ENCODE measurements at regions not wholly inside any gene's neighbourhood (a gene's known extent, or its start where the extent isn't known, plus 50 kb on each side); places are given as distances from the start of the nearest gene placed in this dataset.

DNA sequence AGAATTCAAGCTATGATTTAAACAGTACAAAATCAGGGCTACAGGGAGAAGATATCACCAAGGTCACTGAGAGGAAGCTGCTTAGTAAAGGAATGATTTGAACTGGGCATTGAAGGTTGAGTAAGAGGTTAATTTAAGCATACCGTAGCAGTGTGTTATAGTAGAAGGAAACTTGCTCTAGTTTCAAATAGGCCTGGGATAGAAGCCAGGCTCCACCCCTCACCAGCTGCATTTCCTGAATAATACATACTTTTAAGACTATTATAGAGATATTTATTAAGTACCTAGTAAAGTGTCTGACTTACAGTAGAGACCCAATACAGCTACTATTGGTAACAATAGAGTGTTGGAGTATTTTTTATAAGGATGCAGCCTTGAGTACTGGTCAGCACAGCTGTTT, 118.0 kb upstream of the GLRA2 start:
- Mint-ChIP-seq H3K4me3 (no peak overlapping the region), H3K27ac (no peak overlapping the region), H3K27me3 (peaks cover 0 to 4% of the 10 kb centered on the region in 2 donors), H3K9me3 (peaks cover 0 to 10% (median 0%) of the 10 kb centered on the region in 3 donors), H3K4me1 (no peaks in the 10 kb centered on the region), H3K36me3 (no peaks in the 10 kb centered on the region)
- DNase-seq, result no peak
- Histone ChIP-seq H3K27me3 (replicated peaks in 1 of 2; ENCODE audit: control insufficient read depth in 2 of 2, extremely low read depth in 1 of 2, insufficient read depth in 2 of 2, low read length in 1 of 2) (no peaks in the 10 kb centered on the region), H3K4me3 (ENCODE audit: control insufficient read depth in 1 of 2, extremely low read depth in 1 of 2, low read length in 1 of 2) (no peak overlapping the region), H3K27ac (ENCODE audit: low read length) (no peak overlapping the region), H3K36me3 (ENCODE audit: control insufficient read depth in 2 of 2, extremely low read depth in 1 of 2, insufficient read depth in 1 of 2, low read length in 1 of 2) (no peaks in the 10 kb centered on the region), H3K9me3 (no peaks in the 10 kb centered on the region), H3K4me1 (ENCODE audit: control insufficient read depth in 1 of 2, extremely low read depth in 1 of 2, insufficient read depth in 2 of 2, low read length in 2 of 2) (no peaks in the 10 kb centered on the region)
- ChIA-PET POLR2A (no interaction called here), CTCF (no interaction called here)
- no CpG with 5 or more reads among the region's 1 CpG for WGBS (ENCODE audit: insufficient coverage)
- ATAC-seq (replicated peaks in 1 of 4), result no peak

DNA sequence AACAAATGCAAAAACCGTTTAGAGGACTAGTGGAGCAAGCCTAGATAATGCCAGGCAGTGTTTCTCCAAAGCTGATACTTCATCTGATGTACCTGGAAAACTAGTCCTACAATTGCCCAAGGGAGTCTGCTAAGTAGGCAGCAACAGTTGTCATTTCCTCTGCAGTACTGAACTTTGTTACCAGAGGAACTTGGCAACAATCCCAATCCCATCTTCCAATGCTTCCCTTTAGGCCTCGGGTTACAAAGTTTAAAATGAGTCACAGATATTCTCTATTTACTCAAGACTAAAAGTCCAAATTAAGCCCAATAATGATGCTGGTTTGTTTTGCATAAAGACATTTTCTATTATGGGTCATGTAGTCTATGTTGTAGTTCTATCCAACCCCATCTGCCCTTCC, 120.0 kb upstream of the GLRA2 start:
- Histone ChIP-seq H3K4me1 (ENCODE audit: control insufficient read depth in 1 of 2, extremely low read depth in 1 of 2, insufficient read depth in 2 of 2, low read length in 2 of 2) (no peaks in the 10 kb centered on the region), H3K36me3 (ENCODE audit: control insufficient read depth in 2 of 2, extremely low read depth in 1 of 2, insufficient read depth in 1 of 2, low read length in 1 of 2) (no peaks in the 10 kb centered on the region), H3K27me3 (replicated peaks in 1 of 2; ENCODE audit: control insufficient read depth in 2 of 2, extremely low read depth in 1 of 2, insufficient read depth in 2 of 2, low read length in 1 of 2) (no peaks in the 10 kb centered on the region), H3K4me3 (ENCODE audit: control insufficient read depth in 1 of 2, extremely low read depth in 1 of 2, low read length in 1 of 2) (no peak overlapping the region), H3K9me3 (no peaks in the 10 kb centered on the region), H3K27ac (ENCODE audit: low read length) (no peak overlapping the region)
- ATAC-seq (replicated peaks in 1 of 4), result no peak
- CTCF ChIA-PET, result no interaction called here
- H3K36me3 Mint-ChIP-seq, result no peaks in the 10 kb centered on the region
- POLR2A ChIA-PET, result no interaction called here
- no peak overlapping the region for H3K27ac Mint-ChIP-seq
- WGBS (ENCODE audit: insufficient coverage), result no CpG with 5 or more reads among the region's 2 CpGs
- peaks cover 0 to 6% (median 0%) of the 10 kb centered on the region in 3 donors for H3K9me3 Mint-ChIP-seq
- no peak overlapping the region for H3K4me3 Mint-ChIP-seq
- DNase-seq, result no peak
- H3K27me3 Mint-ChIP-seq, result peaks cover 0 to 9% of the 10 kb centered on the region in 2 donors
- H3K4me1 Mint-ChIP-seq, result no peaks in the 10 kb centered on the region

DNA sequence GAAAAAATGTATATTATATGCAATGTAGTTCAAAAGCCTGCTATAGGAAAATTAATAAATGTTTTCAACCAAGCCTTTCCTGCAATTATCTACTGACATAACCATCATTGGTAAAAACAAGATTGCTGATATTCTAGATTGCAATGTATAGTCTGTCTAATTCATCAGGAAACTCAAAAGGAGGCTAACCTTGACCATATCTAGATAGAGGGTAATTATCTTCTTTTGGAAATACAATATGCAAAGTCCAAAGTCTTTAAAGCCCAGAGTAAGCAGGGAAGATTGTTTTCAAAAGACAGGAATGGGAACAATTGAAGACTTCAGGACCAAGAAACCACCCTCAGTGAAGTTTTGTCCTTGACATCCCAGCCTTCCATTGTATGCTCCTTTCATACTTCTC, 123.1 kb upstream of the GLRA2 start:
- CTCF ChIA-PET, result no interaction called here
- H3K36me3 Mint-ChIP-seq, result no peaks in the 10 kb centered on the region
- no peak for DNase-seq
- no peak overlapping the region for H3K27ac Mint-ChIP-seq
- POLR2A ChIA-PET, result no interaction called here
- no peak overlapping the region for H3K4me3 Mint-ChIP-seq
- Histone ChIP-seq H3K4me3 (ENCODE audit: control insufficient read depth in 1 of 2, extremely low read depth in 1 of 2, low read length in 1 of 2) (no peak overlapping the region), H3K36me3 (ENCODE audit: control insufficient read depth in 2 of 2, extremely low read depth in 1 of 2, insufficient read depth in 1 of 2, low read length in 1 of 2) (no peaks in the 10 kb centered on the region), H3K27ac (ENCODE audit: low read length) (no peak overlapping the region), H3K9me3 (no peaks in the 10 kb centered on the region), H3K4me1 (ENCODE audit: control insufficient read depth in 1 of 2, extremely low read depth in 1 of 2, insufficient read depth in 2 of 2, low read length in 2 of 2) (no peaks in the 10 kb centered on the region), H3K27me3 (replicated peaks in 1 of 2; ENCODE audit: control insufficient read depth in 2 of 2, extremely low read depth in 1 of 2, insufficient read depth in 2 of 2, low read length in 1 of 2) (no peaks in the 10 kb centered on the region)
- ATAC-seq (replicated peaks in 1 of 4), result no peak
- H3K27me3 Mint-ChIP-seq, result peaks cover 0 to 9% of the 10 kb centered on the region in 2 donors
- peaks cover 0 to 7% (median 0%) of the 10 kb centered on the region in 3 donors for H3K9me3 Mint-ChIP-seq
- no peaks in the 10 kb centered on the region for H3K4me1 Mint-ChIP-seq

DNA sequence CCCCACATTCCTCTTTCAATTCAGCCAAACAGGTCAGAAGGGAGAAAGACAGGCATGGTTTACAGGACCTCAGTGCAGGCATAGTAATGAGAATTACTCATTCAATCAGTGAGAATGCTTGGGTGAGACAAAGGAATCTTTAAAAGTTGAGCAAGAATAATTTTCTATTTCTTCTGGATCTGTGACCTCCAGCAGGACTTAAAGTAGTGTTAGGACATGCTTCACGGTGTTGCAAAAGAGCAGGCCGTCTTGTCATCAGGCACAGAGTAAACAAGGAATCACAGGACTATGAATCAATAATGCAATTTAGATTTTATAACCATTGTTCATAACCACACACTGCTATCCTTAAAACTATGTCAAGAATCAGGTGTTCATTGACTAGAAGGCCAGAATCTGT, 130.6 kb upstream of the GLRA2 start:
- Mint-ChIP-seq H3K4me1 (no peaks in the 10 kb centered on the region), H3K36me3 (no peaks in the 10 kb centered on the region), H3K27me3 (peaks cover 0 to 6% of the 10 kb centered on the region in 2 donors), H3K27ac (no peak overlapping the region), H3K4me3 (no peak overlapping the region), H3K9me3 (peaks cover 0 to 12% (median 4%) of the 10 kb centered on the region in 3 donors)
- Histone ChIP-seq H3K36me3 (ENCODE audit: control insufficient read depth in 2 of 2, extremely low read depth in 1 of 2, insufficient read depth in 1 of 2, low read length in 1 of 2) (no peaks in the 10 kb centered on the region), H3K9me3 (no peaks in the 10 kb centered on the region), H3K27me3 (replicated peaks in 1 of 2; ENCODE audit: control insufficient read depth in 2 of 2, extremely low read depth in 1 of 2, insufficient read depth in 2 of 2, low read length in 1 of 2) (no peaks in the 10 kb centered on the region), H3K4me1 (ENCODE audit: control insufficient read depth in 1 of 2, extremely low read depth in 1 of 2, insufficient read depth in 2 of 2, low read length in 2 of 2) (no peaks in the 10 kb centered on the region), H3K27ac (ENCODE audit: low read length) (no peak overlapping the region), H3K4me3 (ENCODE audit: control insufficient read depth in 1 of 2, extremely low read depth in 1 of 2, low read length in 1 of 2) (no peak overlapping the region)
- WGBS (ENCODE audit: insufficient coverage), result no CpG with 5 or more reads among the region's 2 CpGs
- CTCF ChIA-PET, result no interaction called here
- POLR2A ChIA-PET, result no interaction called here
- ATAC-seq (replicated peaks in 1 of 4), result no peak
- DNase-seq, result no peak

DNA sequence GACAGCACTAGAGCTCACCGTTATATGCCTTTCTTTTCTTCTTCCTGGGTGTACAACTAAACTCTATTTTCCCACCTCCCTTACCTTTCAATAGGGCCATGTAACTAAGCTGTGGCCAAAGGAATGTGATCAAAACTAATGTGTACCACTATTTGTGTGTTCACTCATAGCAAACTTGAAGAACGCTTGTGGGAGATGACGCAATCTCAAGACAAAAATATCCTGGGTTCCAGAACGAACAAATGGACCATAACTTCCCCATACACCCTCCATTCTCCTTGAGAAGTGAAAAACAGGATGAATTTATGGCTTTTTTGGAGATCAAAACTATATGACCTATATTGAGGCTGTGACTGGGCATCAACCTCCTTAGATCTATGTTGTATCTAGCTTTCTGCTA, 139.7 kb upstream of the GLRA2 start:
- peaks cover 0 to 22% of the 10 kb centered on the region in 2 donors for H3K27me3 Mint-ChIP-seq
- ChIA-PET CTCF (no interaction called here), POLR2A (no interaction called here)
- H3K4me1 Mint-ChIP-seq, result no peaks in the 10 kb centered on the region
- DNase-seq (no peak), ATAC-seq (replicated peaks in 1 of 4) (no peak)
- H3K9me3 ChIP-seq, result no peaks in the 10 kb centered on the region
- H3K36me3 Mint-ChIP-seq, result no peaks in the 10 kb centered on the region
- peaks cover 0 to 16% (median 5%) of the 10 kb centered on the region in 3 donors for H3K9me3 Mint-ChIP-seq
- H3K27ac Mint-ChIP-seq, result no peak overlapping the region
- no CpG with 5 or more reads among the region's 4 CpGs for WGBS (ENCODE audit: insufficient coverage)
- H3K4me1 ChIP-seq (ENCODE audit: control insufficient read depth in 1 of 2, extremely low read depth in 1 of 2, insufficient read depth in 2 of 2, low read length in 2 of 2), result no peaks in the 10 kb centered on the region
- H3K36me3 ChIP-seq (ENCODE audit: control insufficient read depth in 2 of 2, extremely low read depth in 1 of 2, insufficient read depth in 1 of 2, low read length in 1 of 2), result no peaks in the 10 kb centered on the region
- no peak overlapping the region for H3K4me3 Mint-ChIP-seq
- H3K27ac ChIP-seq (ENCODE audit: low read length), result no peak overlapping the region
- no peak overlapping the region for H3K4me3 ChIP-seq (ENCODE audit: control insufficient read depth in 1 of 2, extremely low read depth in 1 of 2, low read length in 1 of 2)
- H3K27me3 ChIP-seq (replicated peaks in 1 of 2; ENCODE audit: control insufficient read depth in 2 of 2, extremely low read depth in 1 of 2, insufficient read depth in 2 of 2, low read length in 1 of 2), result no peaks in the 10 kb centered on the region

DNA sequence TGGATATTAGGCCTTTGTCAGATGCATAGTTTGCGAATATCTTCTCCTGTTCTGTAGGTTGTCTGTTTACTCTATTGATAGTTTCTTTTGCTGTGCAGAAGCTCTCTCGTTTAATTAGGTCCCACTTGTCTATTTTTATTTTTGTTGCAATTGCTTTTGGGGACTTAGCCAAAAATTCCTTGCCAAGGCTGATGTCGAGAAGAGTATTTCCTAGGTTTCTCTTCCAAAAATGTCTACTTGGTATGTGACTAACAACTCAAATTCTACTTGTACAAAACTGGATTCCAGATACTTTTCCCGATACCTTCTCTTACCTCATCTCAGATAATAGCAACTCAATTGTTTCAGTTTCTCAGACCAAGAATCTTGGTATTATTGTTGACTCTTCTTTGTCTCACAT, 142.4 kb upstream of the GLRA2 start:
- DNase-seq (no peak), ATAC-seq (replicated peaks in 1 of 4) (no peak)
- Histone ChIP-seq H3K27ac (ENCODE audit: low read length) (no peak overlapping the region), H3K27me3 (replicated peaks in 1 of 2; ENCODE audit: control insufficient read depth in 2 of 2, extremely low read depth in 1 of 2, insufficient read depth in 2 of 2, low read length in 1 of 2) (no peaks in the 10 kb centered on the region), H3K4me3 (ENCODE audit: control insufficient read depth in 1 of 2, extremely low read depth in 1 of 2, low read length in 1 of 2) (no peak overlapping the region), H3K9me3 (no peaks in the 10 kb centered on the region), H3K4me1 (ENCODE audit: control insufficient read depth in 1 of 2, extremely low read depth in 1 of 2, insufficient read depth in 2 of 2, low read length in 2 of 2) (no peaks in the 10 kb centered on the region), H3K36me3 (ENCODE audit: control insufficient read depth in 2 of 2, extremely low read depth in 1 of 2, insufficient read depth in 1 of 2, low read length in 1 of 2) (no peaks in the 10 kb centered on the region)
- POLR2A ChIA-PET, result no interaction called here
- no peak overlapping the region for H3K27ac Mint-ChIP-seq
- WGBS (ENCODE audit: insufficient coverage), result no CpG with 5 or more reads among the region's 4 CpGs
- CTCF ChIA-PET, result no interaction called here
- no peak overlapping the region for H3K4me3 Mint-ChIP-seq
- H3K36me3 Mint-ChIP-seq, result no peaks in the 10 kb centered on the region
- peaks cover 0 to 5% (median 0%) of the 10 kb centered on the region in 3 donors for H3K9me3 Mint-ChIP-seq
- H3K27me3 Mint-ChIP-seq, result peaks cover 0 to 22% of the 10 kb centered on the region in 2 donors
- no peaks in the 10 kb centered on the region for H3K4me1 Mint-ChIP-seq

DNA sequence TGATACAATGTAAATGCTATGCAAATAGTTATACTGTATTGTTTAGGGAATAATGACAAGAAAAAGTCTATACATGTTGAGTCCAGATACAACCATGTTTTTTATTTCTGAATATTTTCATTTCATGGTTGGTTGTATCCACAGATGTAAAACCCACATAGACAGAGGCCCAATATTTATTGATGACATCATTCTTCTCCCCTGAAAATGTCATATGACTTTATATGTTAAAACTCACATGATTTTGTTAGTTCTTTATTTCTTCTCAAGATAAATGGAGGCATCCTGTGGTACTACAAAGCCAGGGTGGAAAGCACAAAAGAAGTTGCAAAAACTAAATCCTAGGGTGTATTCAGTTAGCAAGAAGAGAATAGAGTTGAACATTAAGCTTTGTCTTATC, 149.3 kb upstream of the GLRA2 start:
- no peak overlapping the region for H3K27ac ChIP-seq (ENCODE audit: low read length)
- H3K36me3 ChIP-seq (ENCODE audit: control insufficient read depth in 2 of 2, extremely low read depth in 1 of 2, insufficient read depth in 1 of 2, low read length in 1 of 2), result no peaks in the 10 kb centered on the region
- no peak for ATAC-seq (replicated peaks in 1 of 4)
- H3K27me3 ChIP-seq (replicated peaks in 1 of 2; ENCODE audit: control insufficient read depth in 2 of 2, extremely low read depth in 1 of 2, insufficient read depth in 2 of 2, low read length in 1 of 2), result no peaks in the 10 kb centered on the region
- Mint-ChIP-seq H3K9me3 (no peaks in the 10 kb centered on the region), H3K4me1 (no peaks in the 10 kb centered on the region), H3K36me3 (no peaks in the 10 kb centered on the region), H3K27me3 (no peaks in the 10 kb centered on the region), H3K4me3 (no peak overlapping the region), H3K27ac (no peak overlapping the region)
- ChIA-PET CTCF (no interaction called here), POLR2A (no interaction called here)
- no peaks in the 10 kb centered on the region for H3K4me1 ChIP-seq (ENCODE audit: control insufficient read depth in 1 of 2, extremely low read depth in 1 of 2, insufficient read depth in 2 of 2, low read length in 2 of 2)
- no peak overlapping the region for H3K4me3 ChIP-seq (ENCODE audit: control insufficient read depth in 1 of 2, extremely low read depth in 1 of 2, low read length in 1 of 2)
- DNase-seq, result no peak
- no peaks in the 10 kb centered on the region for H3K9me3 ChIP-seq

All from T-cell (primary cell).